Liver (tissue), 3 donors: ENCODE measurements at regions not wholly inside any gene's neighbourhood (a gene's known extent, or its start where the extent isn't known, plus 50 kb on each side); places are given as distances from the start of the nearest gene placed in this dataset.

ENCODE experiments used
- ATF3 ChIP-seq: IDR thresholded peaks from 2 replicates; pipeline ENCODE4 v1.6.1; 2016; ENCODE audit warnings: antibody characterized with exemption
- CTCF ChIP-seq: fragments of 150-350 bp; IDR thresholded peaks from 2 replicates; pipeline ENCODE4 v1.5.1; 2017; ENCODE audit warnings: improper control_type of control experiment, low read depth, low read length; ENCODE audit not compliant: missing input control
- TAF1 ChIP-seq: conservative IDR thresholded peaks from 2 replicates; pipeline ENCODE4 v1.6.1; 2016; ENCODE audit warnings: antibody characterized with exemption, mild to moderate bottlenecking
- YY1 ChIP-seq: IDR thresholded peaks from 2 replicates; pipeline ENCODE4 v1.6.1; 2016; ENCODE audit warnings: antibody characterized with exemption, mild to moderate bottlenecking
- ZBTB33 ChIP-seq: IDR thresholded peaks from 2 replicates; pipeline ENCODE4 v1.6.1; 2016; ENCODE audit warnings: antibody characterized with exemption
- donor health status: healthy.
- donor health status: healthy.

DNA sequence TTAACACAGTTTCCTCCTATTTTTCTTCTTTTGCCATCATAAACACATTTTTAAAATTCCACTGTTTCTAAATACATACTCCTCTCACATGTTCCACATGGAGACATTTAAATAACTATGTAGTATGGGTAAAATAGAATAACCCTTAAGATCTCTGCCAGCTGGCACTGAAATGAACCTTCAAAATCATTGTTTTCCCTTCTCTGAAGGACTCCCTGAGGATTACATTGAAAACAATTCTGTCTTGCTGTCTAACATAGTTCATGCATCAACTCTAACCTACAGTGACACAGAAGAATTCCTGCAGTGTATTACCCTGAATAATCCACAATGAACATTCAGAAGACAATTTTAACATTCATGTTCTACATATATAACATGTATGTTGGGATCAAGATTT, 1361.8 kb upstream of the CITED2 start:
- no peak for TF ChIP-seq ZBTB33
- no peak for TF ChIP-seq ATF3
- no peak for TF ChIP-seq CTCF
- no peak for TF ChIP-seq TAF1
- no peak for TF ChIP-seq YY1
